OCI-LY7 (cell line): ENCODE measurements at regions not wholly inside any gene's neighbourhood (a gene's known extent, or its start where the extent isn't known, plus 50 kb on each side); places are given as distances from the start of the nearest gene placed in this dataset.

ENCODE experiments used
- CTCF ChIP-seq: fragments of 200-600 bp; sonication (generic); conservative IDR thresholded peaks from 2 replicates; pipeline ENCODE4 v1.5.1; 2014; ENCODE audit warnings: mild to moderate bottlenecking, antibody characterized with exemption, low read length, moderate library complexity, mixed read lengths
- EZH2phosphoT487 ChIP-seq: fragments of 200-600 bp; sonication (generic); IDR thresholded peaks from 2 replicates; pipeline ENCODE4 v1.6.1; 2018; ENCODE audit warnings: low read depth, borderline replicate concordance, mild to moderate bottlenecking, mixed run types, antibody characterized with exemption, low read length, moderate library complexity, mixed read lengths

GRCh38 chr3:141815667-141816066 lies 52.5 kb downstream of the GRK7 start:
- TF ChIP-seq CTCF (no peak), EZH2phosphoT487 (no peak)
